IPS-15b (cell line): ENCODE measurements at regions not wholly inside any gene's neighbourhood (a gene's known extent, or its start where the extent isn't known, plus 50 kb on each side); places are given as distances from the start of the nearest gene placed in this dataset.

ENCODE experiments used
- H3K27me3 ChIP-seq: one replicate; pipeline ENCODE4 v1.6.1; 2013; ENCODE audit warnings: low read length; ENCODE audit not compliant: control insufficient read depth, insufficient read depth
- H3K36me3 ChIP-seq: one replicate; pipeline ENCODE4 v1.6.1; 2013; ENCODE audit warnings: low read length; ENCODE audit not compliant: control insufficient read depth, insufficient read depth
- H3K4me1 ChIP-seq: one replicate; pipeline ENCODE4 v1.6.1; 2013; ENCODE audit warnings: mild to moderate bottlenecking, low read length; ENCODE audit not compliant: control insufficient read depth, insufficient read depth
- H3K4me3 ChIP-seq: one replicate; pipeline ENCODE4 v1.5.1; 2013; ENCODE audit warnings: low read depth, low read length
- H3K9ac ChIP-seq: one replicate; pipeline ENCODE4 v1.6.1; 2013; ENCODE audit warnings: low read depth, mild to moderate bottlenecking, low read length
- H3K9me3 ChIP-seq: one replicate; pipeline ENCODE4 v1.6.1; 2013; ENCODE audit warnings: mild to moderate bottlenecking, low read length; ENCODE audit not compliant: control insufficient read depth, insufficient read depth

DNA sequence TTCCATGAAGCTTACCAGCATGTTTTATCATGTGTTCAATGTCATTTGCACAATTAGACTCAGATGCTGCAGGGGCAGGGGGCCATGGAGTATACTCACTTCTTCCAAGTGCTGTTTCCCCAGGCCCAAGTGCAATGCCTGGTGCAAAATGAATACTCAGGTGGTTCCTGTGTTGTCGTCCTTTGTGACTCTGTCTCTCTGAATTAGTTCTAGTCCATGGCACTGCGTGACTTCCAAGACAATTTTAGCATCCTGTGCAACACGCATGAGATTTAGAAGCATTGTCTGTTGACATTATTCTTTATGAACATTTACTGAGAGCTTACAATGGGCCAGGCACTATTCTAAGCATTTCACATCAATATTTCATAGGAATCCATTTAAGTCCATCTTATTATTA, 769.7 kb upstream of the RBFOX1 start:
- Histone ChIP-seq H3K36me3 (no peaks in the 10 kb centered on the region), H3K27me3 (no peaks in the 10 kb centered on the region), H3K9me3 (no peaks in the 10 kb centered on the region), H3K4me3 (no peak overlapping the region), H3K4me1 (peaks cover 24% of the 10 kb centered on the region), H3K9ac (no peak overlapping the region)

DNA sequence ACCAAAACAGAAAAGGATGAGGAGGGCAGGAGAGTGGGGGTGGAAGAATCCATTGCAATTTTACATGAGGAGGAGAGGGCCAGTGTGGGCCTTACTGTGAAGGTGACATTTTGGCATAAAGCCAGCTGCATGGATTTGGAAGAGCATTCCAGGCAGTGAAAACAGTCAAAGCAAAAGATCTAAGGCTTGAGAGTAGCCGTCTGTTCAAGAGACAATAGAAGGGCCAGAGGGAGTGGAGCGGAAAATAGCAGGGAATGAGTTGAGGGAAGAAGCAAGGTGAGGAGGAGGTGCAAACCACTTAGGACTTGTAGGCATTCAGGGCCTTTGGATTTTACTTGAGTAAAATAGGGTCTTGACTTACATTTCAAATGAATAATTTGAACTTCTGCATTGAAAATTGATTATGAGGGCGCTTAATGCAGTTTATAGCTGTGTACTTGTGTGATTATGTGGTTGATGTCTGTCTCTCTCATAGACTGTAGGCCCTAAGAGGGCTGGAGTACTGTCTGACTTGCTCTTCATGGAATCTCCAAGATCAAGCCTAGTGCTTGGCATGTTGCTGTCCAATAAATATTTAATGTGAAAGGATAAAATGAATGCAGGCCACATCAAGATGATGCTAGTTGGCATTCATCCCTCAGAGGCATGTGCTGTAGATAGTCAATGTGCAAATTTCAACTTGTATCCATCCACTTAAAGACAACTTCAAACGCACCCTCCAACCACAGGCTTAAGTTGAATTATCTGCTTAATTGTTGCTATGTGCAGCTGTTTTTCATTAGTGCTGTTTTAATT, 772.1 kb upstream of the RBFOX1 start:
- no peak overlapping the region for H3K9ac ChIP-seq
- H3K4me3 ChIP-seq: no peak overlapping the region
- H3K9me3 ChIP-seq: no peaks in the 10 kb centered on the region
- H3K36me3 ChIP-seq: no peaks in the 10 kb centered on the region
- H3K4me1 ChIP-seq: peaks cover 33% of the 10 kb centered on the region
- H3K27me3 ChIP-seq: no peaks in the 10 kb centered on the region

DNA sequence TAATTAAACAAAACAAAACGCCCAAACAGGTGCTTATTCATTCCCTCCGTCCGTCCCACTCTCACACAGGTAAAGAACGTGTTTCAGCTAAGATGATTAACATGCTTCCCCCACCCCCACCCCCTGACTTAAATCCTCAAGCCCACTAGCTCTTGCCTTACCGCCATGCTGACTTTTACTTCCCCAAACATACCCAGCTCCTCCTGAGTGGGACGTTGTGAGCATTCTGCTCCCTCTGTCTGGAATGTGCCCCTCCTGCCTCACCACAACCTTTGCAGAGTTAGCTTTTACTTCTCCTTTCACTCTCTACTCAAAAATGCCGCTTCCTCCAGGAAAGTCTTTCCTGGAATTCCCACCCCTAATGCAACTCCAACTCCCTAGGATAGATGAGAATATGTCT, 774.0 kb upstream of the RBFOX1 start:
- Histone ChIP-seq H3K9me3 (no peaks in the 10 kb centered on the region), H3K27me3 (no peaks in the 10 kb centered on the region), H3K4me3 (peak overlapping the region; percentile 10), H3K9ac (no peak overlapping the region), H3K36me3 (no peaks in the 10 kb centered on the region), H3K4me1 (peaks cover 38% of the 10 kb centered on the region)

DNA sequence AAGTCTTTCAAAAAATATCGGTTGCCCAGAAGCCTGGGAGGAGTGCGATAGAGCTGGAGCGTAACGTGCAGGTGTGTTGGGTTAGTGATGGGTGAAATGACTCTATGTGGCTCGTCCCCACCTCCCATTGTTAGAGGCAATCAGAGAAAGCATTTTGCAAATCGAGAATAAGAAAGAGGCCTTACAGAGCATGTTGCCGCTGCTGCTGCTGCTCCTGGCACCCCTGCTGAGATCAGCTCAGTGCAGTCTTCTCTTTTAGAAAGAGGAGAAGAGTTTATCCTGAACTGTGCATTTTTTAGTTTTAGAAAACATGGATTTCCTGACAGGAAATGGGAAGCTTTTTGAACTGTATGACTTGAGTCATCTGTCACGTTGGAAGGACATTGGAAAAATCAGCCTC, 774.5 kb upstream of the RBFOX1 start:
- Histone ChIP-seq H3K4me3 (peak overlapping the region; percentile 10), H3K27me3 (no peaks in the 10 kb centered on the region), H3K4me1 (peaks cover 38% of the 10 kb centered on the region), H3K9ac (no peak overlapping the region), H3K36me3 (no peaks in the 10 kb centered on the region), H3K9me3 (no peaks in the 10 kb centered on the region)

DNA sequence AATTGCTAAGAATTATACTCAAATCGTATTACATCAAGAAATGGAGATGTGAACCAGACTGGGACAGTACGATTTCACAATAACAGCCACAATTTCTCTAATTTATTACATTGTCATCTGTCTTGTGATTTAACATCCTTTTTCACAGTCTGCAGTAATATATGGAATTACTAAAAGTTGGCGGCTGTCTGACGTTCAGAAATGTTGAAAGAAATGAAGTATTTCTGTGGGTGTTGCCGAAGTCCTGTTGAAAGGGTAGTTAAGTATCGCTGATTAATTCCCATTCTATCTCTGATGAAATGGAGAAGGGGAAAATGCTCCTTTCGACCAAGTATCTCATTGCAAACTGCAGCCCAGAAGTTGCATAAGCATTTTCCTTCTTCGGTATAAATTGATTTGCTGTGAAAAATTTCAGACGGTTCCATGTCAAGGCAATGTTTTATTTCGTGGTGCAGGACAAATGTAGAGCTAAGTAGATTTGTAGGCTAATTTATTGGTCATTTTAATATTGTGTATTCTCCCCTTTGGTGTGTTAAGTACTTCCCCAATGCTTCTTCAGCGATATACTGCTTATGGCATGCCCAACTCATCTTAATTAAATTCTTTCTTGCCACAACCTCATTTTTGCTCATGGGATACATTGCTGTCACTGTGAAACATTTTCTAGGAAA, 775.2 kb upstream of the RBFOX1 start:
- Histone ChIP-seq H3K9me3 (no peaks in the 10 kb centered on the region), H3K36me3 (no peaks in the 10 kb centered on the region), H3K4me1 (peaks cover 38% of the 10 kb centered on the region), H3K9ac (no peak overlapping the region), H3K4me3 (peak overlapping the region; percentile 1), H3K27me3 (no peaks in the 10 kb centered on the region)

DNA sequence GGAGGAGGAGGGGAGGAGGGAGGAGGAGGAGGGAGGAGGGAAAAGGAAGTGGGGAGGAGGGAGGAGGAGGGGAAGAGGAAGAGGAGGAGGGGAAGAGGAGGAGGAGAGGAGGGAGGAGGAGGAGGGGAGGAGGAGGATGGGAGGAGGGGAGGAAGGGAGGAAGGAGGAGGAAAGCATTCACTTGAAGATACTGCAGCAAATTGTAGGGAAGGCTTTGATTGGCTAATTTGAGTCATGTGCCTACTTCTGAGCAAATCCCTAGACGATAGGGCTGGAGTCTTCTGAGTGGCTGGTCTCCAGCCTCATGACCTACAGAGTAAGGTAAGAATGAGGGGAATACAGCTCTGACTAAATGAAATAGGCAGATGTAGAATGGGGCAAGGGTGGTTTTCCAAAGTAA, 783.2 kb upstream of the RBFOX1 start:
- Histone ChIP-seq H3K27me3 (no peaks in the 10 kb centered on the region), H3K36me3 (no peaks in the 10 kb centered on the region), H3K4me1 (peaks cover 5% of the 10 kb centered on the region), H3K9me3 (no peaks in the 10 kb centered on the region), H3K4me3 (no peak overlapping the region), H3K9ac (no peak overlapping the region)

DNA sequence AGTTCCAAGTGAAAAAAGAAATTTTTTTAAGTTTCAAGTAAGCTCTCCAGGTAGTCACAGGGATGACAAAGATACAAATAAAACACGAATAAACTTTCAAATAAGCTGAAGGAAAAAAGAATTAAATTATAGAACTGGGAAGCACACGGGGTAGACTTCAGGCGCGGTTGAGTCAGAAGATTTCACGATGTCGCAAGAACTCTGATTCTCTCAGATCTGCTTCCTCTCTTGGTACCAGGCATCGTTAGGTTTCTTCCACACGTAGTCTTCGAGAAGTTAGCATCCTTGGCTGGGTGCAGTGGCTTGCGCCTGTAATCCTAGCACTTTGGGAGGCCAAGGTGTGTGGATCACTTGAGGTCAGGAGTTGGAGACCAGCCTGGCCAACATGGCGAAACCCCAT, 784.1 kb upstream of the RBFOX1 start:
- Histone ChIP-seq H3K4me1 (no peaks in the 10 kb centered on the region), H3K4me3 (no peak overlapping the region), H3K36me3 (no peaks in the 10 kb centered on the region), H3K27me3 (no peaks in the 10 kb centered on the region), H3K9me3 (no peaks in the 10 kb centered on the region), H3K9ac (no peak overlapping the region)

DNA sequence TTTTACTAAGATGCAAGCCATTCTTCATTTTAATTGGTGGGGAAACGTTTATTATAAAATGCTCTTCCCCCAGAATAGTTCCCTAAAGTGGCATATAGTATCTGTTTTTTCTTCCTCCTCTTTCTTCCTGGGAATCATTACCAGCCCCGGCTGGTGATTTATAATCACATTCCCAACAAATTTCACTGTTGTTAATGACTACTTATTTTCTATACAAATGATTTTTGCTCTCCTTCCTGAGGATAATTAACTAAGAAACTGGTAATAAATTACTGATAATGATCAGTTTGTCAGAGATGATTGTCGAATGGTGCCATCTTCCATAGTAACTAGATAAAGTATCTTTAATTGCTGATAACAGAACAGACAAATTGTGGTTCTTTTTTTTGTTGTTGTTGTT, 785.5 kb upstream of the RBFOX1 start:
- H3K27me3 ChIP-seq: no peaks in the 10 kb centered on the region
- no peak overlapping the region for H3K4me3 ChIP-seq
- H3K9ac ChIP-seq: no peak overlapping the region
- no peaks in the 10 kb centered on the region for H3K9me3 ChIP-seq
- H3K36me3 ChIP-seq: no peaks in the 10 kb centered on the region
- H3K4me1 ChIP-seq: no peaks in the 10 kb centered on the region

DNA sequence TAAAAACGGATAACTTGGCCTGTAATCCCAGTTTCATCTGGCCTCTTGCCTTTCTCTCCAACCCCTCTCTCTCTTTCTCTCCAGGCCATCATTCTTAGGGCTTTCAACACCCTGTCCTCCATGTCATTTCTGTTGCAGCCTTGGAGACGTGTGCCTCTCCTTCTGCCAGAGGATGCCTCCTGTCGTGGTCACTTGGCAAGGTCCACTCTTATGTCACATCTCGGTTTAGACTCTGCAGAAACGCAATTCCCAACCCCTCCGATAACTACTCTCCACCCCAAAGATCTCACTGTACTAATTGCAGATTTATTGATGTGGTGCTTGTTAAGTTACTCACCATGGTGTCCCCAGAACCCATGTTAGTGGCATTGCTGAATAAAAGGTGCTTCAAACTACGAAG, 787.3 kb upstream of the RBFOX1 start:
- Histone ChIP-seq H3K27me3 (no peaks in the 10 kb centered on the region), H3K9ac (no peak overlapping the region), H3K4me1 (no peaks in the 10 kb centered on the region), H3K9me3 (no peaks in the 10 kb centered on the region), H3K36me3 (no peaks in the 10 kb centered on the region), H3K4me3 (no peak overlapping the region)

DNA sequence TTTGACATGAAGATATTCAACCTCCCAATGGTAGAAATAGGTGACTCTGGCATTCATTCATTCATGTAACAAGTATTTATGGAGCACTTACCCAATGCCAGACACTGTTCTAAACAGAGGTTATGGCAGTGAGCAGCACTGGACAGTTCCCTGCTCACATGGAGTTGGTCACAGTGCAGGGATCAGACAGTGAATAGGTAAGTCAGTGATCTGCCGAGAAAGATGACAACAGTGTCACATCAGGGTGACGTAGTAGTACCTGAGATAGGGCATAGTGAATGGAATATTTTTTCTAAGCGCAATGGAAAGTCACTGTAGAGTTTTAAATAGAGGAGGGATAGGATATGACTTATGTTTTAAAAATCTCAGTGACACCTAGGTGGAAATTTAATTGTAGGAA, 791.4 kb upstream of the RBFOX1 start:
- no peaks in the 10 kb centered on the region for H3K4me1 ChIP-seq
- H3K36me3 ChIP-seq: no peaks in the 10 kb centered on the region
- no peaks in the 10 kb centered on the region for H3K9me3 ChIP-seq
- H3K27me3 ChIP-seq: no peaks in the 10 kb centered on the region
- no peak overlapping the region for H3K4me3 ChIP-seq
- H3K9ac ChIP-seq: no peak overlapping the region

DNA sequence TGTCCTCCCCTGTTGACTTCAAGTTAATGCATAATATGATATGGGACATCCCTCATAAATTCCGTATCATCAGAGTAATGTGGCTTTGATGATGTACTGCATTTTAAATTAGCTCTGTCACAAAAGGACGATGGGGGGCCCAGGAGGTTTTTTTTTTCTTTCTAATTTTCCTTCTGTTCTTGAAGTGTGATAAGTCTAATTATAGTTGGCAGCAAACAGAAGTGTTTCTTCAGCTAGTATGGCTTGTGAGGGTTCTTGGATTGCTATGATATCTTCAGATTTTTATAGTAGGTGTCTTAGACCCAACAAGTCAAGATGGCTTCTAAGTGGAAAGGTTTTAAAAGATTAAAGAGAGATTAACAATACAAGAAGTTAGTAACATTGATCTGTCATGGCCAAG, 796.2 kb upstream of the RBFOX1 start:
- H3K4me1 ChIP-seq: no peaks in the 10 kb centered on the region
- H3K9ac ChIP-seq: no peak overlapping the region
- H3K4me3 ChIP-seq: no peak overlapping the region
- H3K27me3 ChIP-seq: no peaks in the 10 kb centered on the region
- no peaks in the 10 kb centered on the region for H3K9me3 ChIP-seq
- H3K36me3 ChIP-seq: no peaks in the 10 kb centered on the region

DNA sequence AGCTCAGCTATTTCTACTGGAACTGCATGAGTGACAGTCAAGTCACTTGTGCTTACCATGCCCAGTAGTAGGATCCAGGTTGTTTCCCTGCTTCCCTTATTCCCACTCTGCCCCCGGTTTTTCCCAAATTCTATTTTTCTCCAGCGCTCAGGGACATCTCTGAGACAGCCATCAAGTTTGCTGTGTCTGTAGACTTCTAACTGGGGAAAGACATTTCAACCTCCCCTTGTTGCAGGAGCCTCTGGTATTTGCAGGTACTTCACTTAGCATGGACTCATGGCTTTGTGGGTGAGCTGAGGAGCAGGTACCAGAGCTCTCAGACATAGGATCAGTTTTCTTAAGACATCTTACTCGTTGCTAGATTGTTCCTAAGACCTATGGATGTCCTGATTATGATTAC, 801.6 kb upstream of the RBFOX1 start:
- no peaks in the 10 kb centered on the region for H3K36me3 ChIP-seq
- no peaks in the 10 kb centered on the region for H3K27me3 ChIP-seq
- no peaks in the 10 kb centered on the region for H3K9me3 ChIP-seq
- H3K4me3 ChIP-seq: no peak overlapping the region
- no peaks in the 10 kb centered on the region for H3K4me1 ChIP-seq
- H3K9ac ChIP-seq: no peak overlapping the region
